DMS153 treated with DMSO at 0.1 percent for 48 hours (cell line): ENCODE measurements at regions not wholly inside any gene's neighbourhood (a gene's known extent, or its start where the extent isn't known, plus 50 kb on each side); places are given as distances from the start of the nearest gene placed in this dataset.

ENCODE experiments used
- DNase-seq: peaks from one replicate; lab custom pipeline; 2025; ENCODE audit not compliant: unreplicated experiment; lab: John Stamatoyannopoulos, UW

DNA sequence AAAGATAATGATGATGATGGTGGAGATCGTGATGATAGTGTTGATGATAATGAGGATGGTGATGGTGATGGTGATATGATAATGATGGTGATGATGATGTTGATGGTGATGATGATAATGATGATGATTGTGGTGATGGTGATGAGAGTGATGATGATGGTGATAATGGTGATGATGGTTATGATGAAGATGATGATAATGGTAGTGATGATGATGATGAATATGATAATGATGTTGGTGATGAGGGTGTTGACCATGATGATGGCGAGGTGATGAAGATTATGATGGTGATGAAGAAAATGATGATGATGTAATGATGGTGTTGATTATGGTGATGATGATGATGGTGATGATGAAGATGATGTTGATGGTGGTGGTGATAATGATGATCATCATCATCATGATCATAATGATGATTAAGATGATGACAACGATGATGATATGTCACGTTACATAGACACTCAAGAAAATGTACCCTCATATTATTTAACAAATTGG lies 1106.4 kb downstream of the NLGN4X start:
- DNase-seq, result no peak

GRCh38 chrX:5117816-5118215 lies 1110.9 kb downstream of the NLGN4X start:
- no peak for DNase-seq

- DNase-seq, result no peak
Measured at GRCh38 chrX:5113128-5113527, 1115.5 kb downstream of the NLGN4X start.

GRCh38 chrX:5100004-5100403 lies 1128.7 kb downstream of the NLGN4X start:
- DNase-seq, result no peak

- DNase-seq, result no peak
Measured at GRCh38 chrX:5086388-5086787, 1142.3 kb downstream of the NLGN4X start.

DNA sequence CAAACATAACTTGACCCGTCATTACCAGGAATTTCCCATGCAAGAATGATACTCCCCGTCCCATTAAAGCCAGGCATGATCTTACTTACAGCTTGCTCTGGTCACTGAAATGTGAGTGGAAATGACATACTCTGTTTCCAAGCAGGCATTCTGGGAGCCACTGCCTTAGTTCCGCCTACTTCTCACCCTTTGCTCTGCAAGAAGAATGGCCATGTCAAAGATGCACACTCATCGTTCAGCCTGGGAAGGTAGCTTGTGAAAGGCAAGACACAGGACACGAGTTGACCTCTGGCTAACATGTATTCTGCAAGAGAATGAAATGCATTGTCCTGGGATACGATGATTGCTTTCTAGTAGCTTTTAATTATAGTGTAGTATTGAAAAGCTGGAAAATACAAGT lies 1144.4 kb downstream of the NLGN4X start:
- no peak for DNase-seq

DNA sequence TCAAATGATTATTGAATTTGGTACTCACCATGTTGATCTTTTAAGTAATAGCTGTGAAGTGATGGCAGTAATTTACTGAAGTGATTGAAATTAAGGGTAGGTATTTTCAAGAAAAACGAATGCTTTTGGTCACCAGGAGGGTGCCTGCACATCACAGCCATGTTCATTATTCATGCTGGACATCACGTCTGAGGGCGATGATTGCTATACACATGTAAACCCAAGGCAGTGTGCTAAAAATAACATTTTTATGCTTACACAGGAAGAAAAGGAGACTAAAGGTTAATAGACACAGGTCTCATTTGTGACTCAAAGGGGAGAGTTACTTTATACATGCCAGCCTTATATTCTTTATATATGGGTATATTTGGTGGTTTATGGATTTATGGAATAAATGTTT lies 1146.0 kb downstream of the NLGN4X start:
- no peak for DNase-seq

DNA sequence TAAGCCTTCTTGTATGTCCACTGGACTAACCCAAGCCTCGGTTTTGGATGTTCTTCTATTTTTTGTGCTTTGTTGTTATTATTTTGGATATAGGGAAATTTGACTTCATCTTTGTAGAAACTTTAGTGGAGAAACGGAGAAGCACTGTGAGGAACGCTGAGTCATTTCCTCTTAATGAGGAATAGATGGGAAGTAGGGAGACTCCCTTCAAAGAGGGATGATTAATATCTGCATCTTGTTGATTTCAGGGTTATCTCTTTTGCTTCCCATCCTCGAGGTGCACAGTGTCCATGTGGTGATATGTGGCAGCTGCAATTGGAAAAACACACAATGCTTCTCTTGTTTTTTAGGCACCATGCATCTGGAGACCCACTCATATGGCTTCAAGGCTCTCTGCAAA lies 1147.9 kb downstream of the NLGN4X start:
- no peak for DNase-seq

DNA sequence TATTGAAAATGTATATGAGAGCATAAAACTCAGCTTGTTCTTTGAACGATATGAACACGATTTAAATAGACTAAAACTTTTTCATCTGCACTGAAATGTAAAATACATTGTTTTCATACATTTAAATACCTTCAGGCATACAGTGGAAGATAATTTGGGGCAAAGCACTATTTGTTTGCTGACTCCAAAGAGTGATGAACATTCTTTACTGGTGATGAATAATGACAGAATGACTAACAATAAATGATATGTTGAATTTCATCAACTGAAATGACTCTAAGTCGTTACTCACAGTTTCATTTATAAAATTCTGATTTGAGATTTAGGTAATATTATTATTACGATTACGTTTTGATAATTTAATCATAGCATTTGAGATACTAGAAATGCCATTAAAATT lies 1160.1 kb downstream of the NLGN4X start:
- DNase-seq, result no peak

DNA sequence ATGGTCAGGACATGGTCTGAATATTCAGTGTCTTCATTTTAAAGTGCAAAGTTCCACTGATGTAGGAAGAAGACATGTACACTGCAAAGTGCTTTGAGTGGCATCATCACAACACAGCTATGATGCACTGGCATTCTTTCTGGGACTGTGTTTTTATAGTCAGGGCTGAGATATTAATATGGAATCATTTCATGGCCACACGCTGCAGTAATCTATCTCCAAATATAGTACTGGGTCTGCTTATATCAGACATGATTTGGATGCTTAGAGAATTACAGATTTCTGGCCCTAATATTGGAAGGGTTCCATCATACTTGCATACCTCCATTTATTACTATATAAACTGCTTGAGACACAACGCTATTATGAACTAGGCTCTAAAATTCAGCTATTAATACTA lies 1170.9 kb downstream of the NLGN4X start:
- DNase-seq, result no peak

DNA sequence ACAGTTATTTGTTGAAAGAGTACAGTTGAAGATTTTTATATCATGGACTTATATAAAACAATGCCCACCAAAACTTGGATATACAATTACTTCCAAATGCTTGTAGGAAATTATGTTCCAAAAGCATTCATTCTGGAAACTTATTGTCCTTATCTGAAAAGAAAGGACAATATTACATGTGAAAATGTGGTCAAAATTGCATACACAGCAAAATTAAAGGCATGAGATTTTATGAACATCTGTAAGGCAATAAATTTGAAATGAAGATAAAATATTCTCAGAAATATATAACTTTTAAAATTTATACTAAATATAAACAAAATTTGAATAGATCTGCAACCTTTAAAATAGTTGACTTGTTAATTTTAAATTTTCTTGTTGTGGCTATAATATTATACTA lies 1173.8 kb downstream of the NLGN4X start:
- no peak for DNase-seq

DNA sequence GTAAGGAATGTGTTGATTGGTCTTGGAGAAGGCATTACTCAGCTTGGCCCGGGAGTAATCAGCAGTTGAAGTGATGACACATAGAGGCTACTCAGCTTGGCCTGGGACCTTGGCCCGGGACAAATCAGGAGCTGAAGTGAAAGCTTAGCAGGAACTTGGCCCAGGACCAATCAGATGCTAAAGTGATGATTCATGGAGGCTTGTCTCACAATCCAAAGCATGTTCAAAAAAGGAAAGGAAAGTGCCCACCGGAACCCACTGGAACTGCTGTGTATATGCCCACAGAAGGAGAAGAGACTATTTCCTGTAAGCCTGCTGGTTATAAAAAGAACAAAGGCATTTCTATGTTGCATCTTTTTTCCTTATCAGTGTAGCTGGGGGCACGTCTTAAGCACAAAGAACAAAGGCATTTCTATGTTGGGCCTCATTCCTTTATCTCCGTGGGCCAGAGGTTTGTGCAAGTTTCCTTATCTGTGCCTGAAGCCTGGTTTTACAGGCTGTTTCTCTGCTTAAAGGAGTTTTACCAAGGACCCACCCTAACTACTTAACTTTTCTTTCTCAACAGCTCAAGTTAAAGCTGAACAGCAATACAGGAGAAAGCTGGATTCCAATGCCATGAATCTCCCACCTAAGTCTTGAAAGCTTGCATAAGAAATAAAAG lies 1176.7 kb downstream of the NLGN4X start:
- no peak for DNase-seq

DNA sequence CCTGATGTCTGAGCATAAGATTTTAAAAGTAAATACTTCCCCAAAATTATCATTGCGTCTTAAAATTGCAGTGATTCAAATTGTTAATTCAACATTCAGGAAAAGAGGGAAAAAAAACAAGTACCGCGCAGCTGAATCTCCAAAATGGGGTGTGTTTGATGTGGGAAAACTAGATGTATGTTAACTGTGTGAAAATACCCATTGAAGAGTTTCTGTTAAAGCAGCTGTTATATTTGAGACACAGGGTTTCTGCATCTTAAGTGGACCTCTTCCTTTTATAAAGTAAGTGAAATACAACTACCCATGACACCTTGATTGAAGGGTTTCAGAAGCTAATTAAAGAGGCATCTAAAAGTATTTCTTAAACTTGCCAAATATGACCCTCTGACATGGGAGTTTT lies 1186.1 kb downstream of the NLGN4X start:
- no peak for DNase-seq

- DNase-seq, result no peak
Measured at GRCh38 chrX:5031792-5032191, 1196.9 kb downstream of the NLGN4X start.

DNA sequence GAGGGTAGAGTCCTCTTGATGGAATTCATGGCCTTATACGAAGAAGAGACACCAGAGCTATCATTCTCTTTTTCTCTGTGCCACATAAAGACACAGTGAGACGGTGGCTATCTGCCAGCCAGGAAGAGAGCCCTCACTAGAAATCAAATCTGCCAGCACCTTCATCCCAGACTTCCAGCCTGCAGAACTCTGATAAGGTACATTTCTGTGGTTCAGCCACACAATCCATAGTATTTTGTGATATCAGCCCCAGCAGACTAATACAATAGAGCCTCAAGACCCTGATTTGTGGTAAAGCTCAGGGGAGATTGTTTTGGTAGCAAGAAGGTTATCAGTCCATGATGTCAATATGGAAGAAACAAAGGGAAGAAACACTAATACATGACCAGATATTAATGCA lies 1213.2 kb downstream of the NLGN4X start:
- DNase-seq, result no peak

GRCh38 chrX:4994855-4995254 lies 1233.8 kb downstream of the NLGN4X start:
- DNase-seq, result no peak

DNA sequence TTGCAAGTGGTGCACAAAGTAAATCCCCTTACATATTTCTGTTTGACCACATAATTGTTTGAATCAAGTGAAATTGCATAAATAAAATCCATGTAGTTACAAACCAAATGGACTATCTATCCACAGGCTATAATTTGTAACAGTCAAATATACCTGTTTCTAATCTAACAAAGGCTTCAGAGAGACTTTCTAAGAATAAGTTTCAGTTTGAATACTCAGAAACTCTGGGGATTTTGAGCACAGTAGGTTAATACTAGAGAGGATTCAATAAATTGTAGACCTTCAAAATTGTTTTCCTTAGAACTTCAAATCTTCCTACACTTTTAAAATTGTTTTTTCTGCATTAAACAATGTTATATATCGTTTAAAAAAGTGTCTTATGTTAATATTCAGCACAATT lies 1250.1 kb downstream of the NLGN4X start:
- DNase-seq, result no peak

DNA sequence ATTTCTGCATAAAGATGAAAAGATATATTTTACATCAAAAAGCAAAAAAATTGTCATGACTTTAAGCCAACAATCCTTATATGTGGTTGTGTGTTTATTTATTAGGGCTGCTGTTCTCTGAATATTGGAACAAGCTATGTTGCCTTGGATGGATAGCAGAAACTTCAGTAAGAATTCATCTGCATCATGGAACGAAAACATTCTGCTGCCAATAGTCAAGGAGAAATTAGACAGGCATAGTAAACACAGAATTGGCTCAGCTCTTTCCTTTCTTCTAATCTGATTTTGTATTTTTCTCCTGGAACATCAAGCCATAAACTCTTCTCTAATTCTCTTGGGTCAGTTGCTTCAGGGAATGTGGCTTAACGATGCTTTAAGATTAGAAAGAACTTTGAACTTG lies 1257.0 kb downstream of the NLGN4X start:
- no peak for DNase-seq

DNA sequence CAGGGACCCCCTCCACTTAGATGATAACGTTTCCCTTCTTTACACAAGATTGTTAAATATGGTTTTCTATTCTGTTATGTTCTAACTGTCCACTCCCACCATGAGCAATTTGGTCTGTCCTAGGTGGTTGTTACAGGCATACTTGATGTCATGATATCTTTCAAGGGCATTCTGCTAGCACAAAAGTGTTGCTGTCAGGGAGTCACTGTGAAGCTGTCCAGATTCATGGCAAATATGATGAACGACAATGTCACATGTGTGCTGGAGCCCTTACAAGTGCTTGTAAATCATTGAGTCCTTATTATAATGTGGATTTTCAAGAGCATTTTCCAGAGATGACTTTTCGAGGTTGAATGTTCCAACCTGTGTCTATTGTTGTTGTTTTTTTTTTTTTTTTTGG lies 1250.7 kb upstream of the PRKX start:
- DNase-seq, result no peak

GRCh38 chrX:4963432-4963831 lies 1250.0 kb upstream of the PRKX start:
- DNase-seq, result no peak

DNA sequence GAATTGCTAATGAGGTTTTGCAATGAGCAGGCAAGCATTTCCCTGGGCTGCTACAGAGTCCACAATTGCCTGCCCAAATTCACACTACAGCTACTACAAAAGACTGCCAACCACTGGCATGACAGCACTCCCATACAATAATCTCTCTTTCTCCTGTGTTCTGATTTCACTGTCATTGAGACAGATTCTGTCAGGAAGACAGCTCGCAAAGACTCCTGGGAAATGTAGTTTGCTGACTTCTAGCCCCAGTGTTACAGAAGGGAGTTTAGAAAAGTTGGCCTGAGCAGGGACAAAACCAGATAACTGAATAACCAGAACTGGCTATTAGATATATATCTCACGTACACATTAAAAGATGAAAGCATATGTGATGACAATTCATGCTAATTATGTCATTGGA lies 1231.3 kb upstream of the PRKX start:
- no peak for DNase-seq

GRCh38 chrX:4936315-4936714 lies 1222.9 kb upstream of the PRKX start:
- no peak for DNase-seq

DNA sequence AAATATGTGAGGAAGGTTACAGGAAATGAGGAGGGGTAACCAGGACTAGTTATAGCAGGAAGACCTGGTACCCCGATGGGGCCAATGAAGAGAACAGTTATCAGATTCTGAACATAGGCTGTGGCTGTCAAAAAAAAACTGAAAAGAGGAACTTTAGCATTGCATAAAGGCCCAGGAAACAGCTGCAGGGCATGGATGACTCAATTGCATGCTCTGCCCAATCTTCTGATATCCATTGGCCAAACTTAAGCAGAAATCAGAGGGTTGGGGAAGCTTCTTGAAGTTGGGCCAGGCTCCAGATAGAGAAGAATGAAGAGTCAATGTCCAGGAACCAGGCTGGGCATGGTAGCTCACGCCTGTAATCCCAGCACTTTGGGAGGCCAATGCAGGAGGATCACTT lies 1222.4 kb upstream of the PRKX start:
- no peak for DNase-seq
